Caco-2 (cell line): ENCODE measurements at regions not wholly inside any gene's neighbourhood (a gene's known extent, or its start where the extent isn't known, plus 50 kb on each side); places are given as distances from the start of the nearest gene placed in this dataset.

ENCODE experiments used
- BruUV-seq: library from RNA; stranded (reverse); fragments of 400-500 nt; replicated peaks from 2 replicates; lab custom pipeline; 2021; lab: Mats Ljungman, UMichigan
- CTCF ChIA-PET: fragments of 300-600 bp; sonication (Branson Sonifier 250); formaldehyde crosslinking; loops from one replicate; lab custom pipeline; 2022; ENCODE audit warnings: antibody characterized with exemption; lab: Charles Lee
- POLR2A ChIA-PET: fragments of 300-600 bp; sonication (Branson Sonifier 250); formaldehyde crosslinking; loops from one replicate; lab custom pipeline; 2022; ENCODE audit warnings: antibody characterized with exemption; lab: Charles Lee
- DNase-seq, 2 experiments: peaks; one replicate each; pipeline versions ENCODE4 v3.0.0 to v3.0.0-alpha.2; 2020 to 2022
- H3K27me3 ChIP-seq: replicated peaks from 2 replicates; pipeline ENCODE4 v1.6.0; 2011; ENCODE audit warnings: low read length; ENCODE audit not compliant: control insufficient read depth, insufficient read depth
- H3K36me3 ChIP-seq: 2 replicates; pipeline ENCODE4 v1.5.1; 2011; ENCODE audit warnings: low read length; ENCODE audit not compliant: control insufficient read depth, insufficient read depth
- H3K4me1 ChIP-seq: fragments of 250-450 bp; sonication (Bioruptor Pico); 2 replicates; pipeline ENCODE4 v1.5.1; 2020; ENCODE audit warnings: mild to moderate bottlenecking
- H3K4me3 ChIP-seq: 2 replicates; pipeline ENCODE4 v1.5.1; 2011; ENCODE audit warnings: low read depth, mild to moderate bottlenecking, control low read depth, low read length
- H3K9me3 ChIP-seq: fragments of 250-450 bp; sonication (Bioruptor Pico); 2 replicates; pipeline ENCODE4 v1.5.1; 2020; ENCODE audit warnings: mild to moderate bottlenecking, moderate library complexity
- H3K27ac Mint-ChIP-seq: one replicate; pipeline ENCODE4 v1.8.0; 2022; ENCODE audit warnings: mixed read lengths; ENCODE audit not compliant: unreplicated experiment
- H3K27me3 Mint-ChIP-seq: one replicate; pipeline ENCODE4 v1.8.0; 2022; ENCODE audit warnings: mixed read lengths; ENCODE audit not compliant: insufficient read depth, unreplicated experiment
- H3K36me3 Mint-ChIP-seq: one replicate; pipeline ENCODE4 v1.8.0; 2022; ENCODE audit warnings: mild to moderate bottlenecking, mixed read lengths; ENCODE audit not compliant: insufficient read depth, unreplicated experiment
- H3K4me1 Mint-ChIP-seq: one replicate; pipeline ENCODE4 v1.8.0; 2022; ENCODE audit warnings: low read depth, mixed read lengths; ENCODE audit not compliant: unreplicated experiment
- H3K4me3 Mint-ChIP-seq: one replicate; pipeline ENCODE4 v1.8.0; 2022; ENCODE audit warnings: mild to moderate bottlenecking, moderate library complexity, mixed read lengths; ENCODE audit not compliant: unreplicated experiment
- H3K9me3 Mint-ChIP-seq: one replicate; pipeline ENCODE4 v1.8.0; 2022; ENCODE audit warnings: mixed read lengths; ENCODE audit not compliant: unreplicated experiment
- intact Hi-C: fragments of 100-400 bp; cut with micrococcal nuclease; formaldehyde crosslinking; loops from one replicate; pipeline ENCODE4 v1.10.0; 2022; ENCODE audit not compliant: unreplicated experiment
- TF ChIP-seq, protein P1 (sequence below), 2 experiments: fragments of 200-600 bp in 1 of 2; IDR thresholded peaks; 1 replicate in 1 of 2; 2 replicates in 1 of 2; pipeline versions ENCODE4 v1.5.1 to v1.8.0; 2011 to 2022; ENCODE audit warnings: antibody characterized with exemption in 1 of 2, control low read depth in 1 of 2, inconsistent platforms in 1 of 2, low read depth in 1 of 2, low read length in 1 of 2, mild to moderate bottlenecking in 1 of 2, moderate library complexity in 1 of 2; ENCODE audit not compliant: insufficient read depth in 1 of 2, severe bottlenecking in 1 of 2, unreplicated experiment in 1 of 2

DNA sequence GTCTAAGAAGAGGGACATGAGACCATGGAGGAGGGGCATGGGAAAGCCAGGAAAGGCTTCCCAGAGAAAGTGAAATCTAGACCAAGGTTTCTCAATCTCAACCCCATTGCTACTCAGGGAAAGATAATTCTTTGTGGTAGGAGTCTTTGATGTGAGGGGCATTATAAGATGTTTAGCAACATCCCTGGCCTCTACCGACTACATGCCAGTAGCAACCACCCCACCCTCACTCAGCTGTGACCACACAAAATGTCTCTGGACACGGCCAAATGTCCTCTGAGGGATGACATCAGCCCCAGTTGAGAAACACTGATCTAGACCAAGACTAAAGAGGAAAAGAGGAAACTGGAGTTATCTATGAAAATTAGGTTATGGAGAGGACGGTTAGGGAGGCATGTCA lies 298.5 kb upstream of the KIF2A start:
- no peak overlapping the region for H3K4me3 Mint-ChIP-seq
- Histone ChIP-seq H3K4me1 (no peaks in the 10 kb centered on the region), H3K9me3 (no peaks in the 10 kb centered on the region), H3K27me3 (no peaks in the 10 kb centered on the region; the same call in 1 of the 2 replicates), H3K4me3 (no peak overlapping the region), H3K36me3 (no peaks in the 10 kb centered on the region)
- intact Hi-C loops: no loop called here
- BruUV-seq: no TSS peak
- DNase-seq: no peak
- ChIA-PET CTCF (no interaction called here), POLR2A (no interaction called here)
- no peaks in the 10 kb centered on the region for H3K4me1 Mint-ChIP-seq
- no peaks in the 10 kb centered on the region for H3K36me3 Mint-ChIP-seq
- no peaks in the 10 kb centered on the region for H3K9me3 Mint-ChIP-seq
- H3K27me3 Mint-ChIP-seq: peaks cover 25% of the 10 kb centered on the region
- TF ChIP-seq, protein P1, sequence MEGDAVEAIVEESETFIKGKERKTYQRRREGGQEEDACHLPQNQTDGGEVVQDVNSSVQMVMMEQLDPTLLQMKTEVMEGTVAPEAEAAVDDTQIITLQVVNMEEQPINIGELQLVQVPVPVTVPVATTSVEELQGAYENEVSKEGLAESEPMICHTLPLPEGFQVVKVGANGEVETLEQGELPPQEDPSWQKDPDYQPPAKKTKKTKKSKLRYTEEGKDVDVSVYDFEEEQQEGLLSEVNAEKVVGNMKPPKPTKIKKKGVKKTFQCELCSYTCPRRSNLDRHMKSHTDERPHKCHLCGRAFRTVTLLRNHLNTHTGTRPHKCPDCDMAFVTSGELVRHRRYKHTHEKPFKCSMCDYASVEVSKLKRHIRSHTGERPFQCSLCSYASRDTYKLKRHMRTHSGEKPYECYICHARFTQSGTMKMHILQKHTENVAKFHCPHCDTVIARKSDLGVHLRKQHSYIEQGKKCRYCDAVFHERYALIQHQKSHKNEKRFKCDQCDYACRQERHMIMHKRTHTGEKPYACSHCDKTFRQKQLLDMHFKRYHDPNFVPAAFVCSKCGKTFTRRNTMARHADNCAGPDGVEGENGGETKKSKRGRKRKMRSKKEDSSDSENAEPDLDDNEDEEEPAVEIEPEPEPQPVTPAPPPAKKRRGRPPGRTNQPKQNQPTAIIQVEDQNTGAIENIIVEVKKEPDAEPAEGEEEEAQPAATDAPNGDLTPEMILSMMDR (IDR thresholded peaks at IDR 0.05; ENCODE audit: insufficient read depth in 1 of 2, low read depth in 1 of 2, low read length in 1 of 2, severe bottlenecking in 1 of 2, unreplicated experiment in 1 of 2): no peak
- no peak overlapping the region for H3K27ac Mint-ChIP-seq

DNA sequence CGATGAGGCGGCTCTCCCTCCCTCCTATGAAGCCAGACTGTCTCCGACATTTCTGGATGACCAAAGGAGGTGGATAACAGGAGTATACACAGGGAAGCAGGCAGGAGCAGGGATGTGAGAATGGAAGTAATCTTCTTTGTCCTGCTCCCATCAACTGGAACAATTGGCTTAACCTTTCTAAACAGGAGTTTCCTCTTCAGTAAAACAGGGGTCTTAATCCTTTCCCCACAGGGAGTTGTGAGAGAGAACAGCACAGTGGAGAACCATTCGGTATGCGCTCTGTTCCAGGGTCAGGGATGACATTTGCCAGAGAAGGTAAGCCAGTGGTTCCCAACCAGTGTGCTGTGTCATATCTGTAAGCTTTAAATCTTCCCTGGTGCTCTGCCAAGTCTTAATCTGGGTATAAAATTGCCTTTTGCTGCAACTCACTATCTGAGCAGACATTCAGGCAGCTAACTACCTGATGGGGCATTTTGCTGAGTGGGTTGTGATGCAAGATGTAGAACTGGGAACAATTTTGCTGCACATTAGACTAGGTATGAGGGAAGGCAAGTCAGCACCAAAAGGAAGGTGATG lies 294.8 kb upstream of the KIF2A start:
- no peak for DNase-seq
- TF ChIP-seq, protein P1 (IDR thresholded peaks at IDR 0.05; ENCODE audit: insufficient read depth in 1 of 2, low read depth in 1 of 2, low read length in 1 of 2, severe bottlenecking in 1 of 2, unreplicated experiment in 1 of 2): no peak
- Histone ChIP-seq H3K4me1 (no peaks in the 10 kb centered on the region), H3K27me3 (no peaks in the 10 kb centered on the region; the same call in 1 of the 2 replicates), H3K36me3 (no peaks in the 10 kb centered on the region), H3K4me3 (no peak overlapping the region), H3K9me3 (no peaks in the 10 kb centered on the region)
- Mint-ChIP-seq H3K27me3 (peaks cover 26% of the 10 kb centered on the region), H3K9me3 (no peaks in the 10 kb centered on the region), H3K4me1 (no peaks in the 10 kb centered on the region), H3K4me3 (no peak overlapping the region), H3K36me3 (no peaks in the 10 kb centered on the region), H3K27ac (no peak overlapping the region)
- POLR2A ChIA-PET: no interaction called here
- BruUV-seq: no TSS peak
- CTCF ChIA-PET: no interaction called here
- intact Hi-C loops: no loop called here

DNA sequence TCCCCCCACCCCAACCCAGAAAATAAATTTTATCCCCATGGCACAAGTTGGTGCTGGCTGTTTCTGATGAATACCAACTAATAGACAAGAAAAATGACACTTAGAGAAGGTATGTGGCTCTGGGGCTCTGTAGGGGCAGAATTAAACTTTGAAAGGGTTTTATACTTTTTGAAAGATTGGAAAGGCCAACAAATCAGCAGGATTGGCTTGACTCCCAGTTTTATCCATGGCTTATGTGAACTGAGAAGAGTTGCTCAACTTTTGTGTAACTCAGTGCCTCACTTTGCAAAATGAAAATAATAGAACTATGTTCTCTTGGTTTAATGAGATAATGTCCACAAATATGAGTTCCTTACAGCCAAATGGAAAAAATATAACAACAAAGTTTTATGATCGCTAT lies 288.9 kb upstream of the KIF2A start:
- ChIA-PET POLR2A (no interaction called here), CTCF (no interaction called here)
- Histone ChIP-seq H3K4me3 (no peak overlapping the region), H3K36me3 (no peaks in the 10 kb centered on the region), H3K27me3 (no peaks in the 10 kb centered on the region), H3K9me3 (no peaks in the 10 kb centered on the region), H3K4me1 (no peaks in the 10 kb centered on the region)
- Mint-ChIP-seq H3K9me3 (no peaks in the 10 kb centered on the region), H3K36me3 (no peaks in the 10 kb centered on the region), H3K27me3 (peaks cover 18% of the 10 kb centered on the region), H3K27ac (no peak overlapping the region), H3K4me1 (no peaks in the 10 kb centered on the region), H3K4me3 (no peak overlapping the region)
- no peak for DNase-seq
- intact Hi-C loops: no loop called here
- BruUV-seq: no TSS peak
- TF ChIP-seq, protein P1 (IDR thresholded peaks at IDR 0.05; ENCODE audit: insufficient read depth in 1 of 2, low read depth in 1 of 2, low read length in 1 of 2, severe bottlenecking in 1 of 2, unreplicated experiment in 1 of 2): no peak
